Calu3 (cell line): ENCODE measurements at regions not wholly inside any gene's neighbourhood (a gene's known extent, or its start where the extent isn't known, plus 50 kb on each side); places are given as distances from the start of the nearest gene placed in this dataset.

ENCODE experiments used
- BruUV-seq: library from RNA; stranded (reverse); fragments of 400-500 nt; replicated peaks from 2 replicates; lab custom pipeline; 2021; lab: Mats Ljungman, UMichigan
- CTCF ChIA-PET: fragments of 300-600 bp; sonication (Branson Sonifier 250); formaldehyde crosslinking; loops from one replicate; lab custom pipeline; 2022; ENCODE audit warnings: antibody characterized with exemption; lab: Charles Lee
- DNase-seq: peaks from one replicate; pipeline ENCODE4 v3.0.0; 2022
- H3K27ac Mint-ChIP-seq: one replicate; pipeline ENCODE4 v1.8.0; 2022; ENCODE audit warnings: mixed read lengths; ENCODE audit not compliant: unreplicated experiment
- H3K27me3 Mint-ChIP-seq: one replicate; pipeline ENCODE4 v1.8.0; 2022; ENCODE audit warnings: mixed read lengths; ENCODE audit not compliant: unreplicated experiment
- H3K36me3 Mint-ChIP-seq: one replicate; pipeline ENCODE4 v1.8.0; 2022; ENCODE audit warnings: mild to moderate bottlenecking, moderate library complexity, mixed read lengths; ENCODE audit not compliant: insufficient read depth, unreplicated experiment
- H3K4me1 Mint-ChIP-seq: one replicate; pipeline ENCODE4 v1.8.0; 2022; ENCODE audit warnings: mild to moderate bottlenecking, low read depth, mixed read lengths; ENCODE audit not compliant: unreplicated experiment
- H3K4me3 Mint-ChIP-seq: one replicate; pipeline ENCODE4 v1.8.0; 2022; ENCODE audit warnings: mild to moderate bottlenecking, low read depth, moderate library complexity, mixed read lengths; ENCODE audit not compliant: unreplicated experiment
- H3K9me3 Mint-ChIP-seq: one replicate; pipeline ENCODE4 v1.8.0; 2022; ENCODE audit warnings: low read depth, mixed read lengths; ENCODE audit not compliant: unreplicated experiment
- CTCF ChIP-seq: fragments of 200-600 bp; IDR thresholded peaks from one replicate; pipeline ENCODE4 v1.8.0; 2022; ENCODE audit warnings: antibody characterized with exemption; ENCODE audit not compliant: unreplicated experiment
- intact Hi-C: fragments of 100-400 bp; cut with micrococcal nuclease; formaldehyde crosslinking; loops from one replicate; pipeline ENCODE4 v1.10.0; 2022; ENCODE audit not compliant: unreplicated experiment

- Mint-ChIP-seq H3K27me3 (peaks cover 44% of the 10 kb centered on the region), H3K9me3 (no peaks in the 10 kb centered on the region), H3K4me3 (no peak overlapping the region), H3K27ac (no peak overlapping the region), H3K4me1 (no peaks in the 10 kb centered on the region), H3K36me3 (no peaks in the 10 kb centered on the region)
- no TSS peak for BruUV-seq
- CTCF ChIA-PET = no interaction called here
- intact Hi-C loops = no loop called here
- no peak for TF ChIP-seq CTCF
- no peak for DNase-seq
These were observed 282.6 kb downstream of the IRF8 start for GRCh38 chr16:86181526-86181925.

- no peaks in the 10 kb centered on the region for H3K36me3 Mint-ChIP-seq
- CTCF ChIA-PET = interaction anchor here (0.6 kb wide), 1 partner anchor 25 kb away, joined by 7 read pairs; no protein-coding TSS in a partner anchor
- no peaks in the 10 kb centered on the region for H3K9me3 Mint-ChIP-seq
- no peak overlapping the region for H3K27ac Mint-ChIP-seq
- H3K4me1 Mint-ChIP-seq = no peaks in the 10 kb centered on the region
- BruUV-seq = no TSS peak
- TF ChIP-seq CTCF = no peak
- peaks cover 67% of the 10 kb centered on the region for H3K27me3 Mint-ChIP-seq
- DNase-seq = no peak
- no peak overlapping the region for H3K4me3 Mint-ChIP-seq
- intact Hi-C loops = no loop called here
These were observed 285.2 kb downstream of the IRF8 start for GRCh38 chr16:86184185-86184584.

- no peaks in the 10 kb centered on the region for H3K4me1 Mint-ChIP-seq
- BruUV-seq = no TSS peak
- intact Hi-C loops = no loop called here
- H3K27me3 Mint-ChIP-seq = peaks cover 76% of the 10 kb centered on the region
- CTCF ChIA-PET = no interaction called here
- no peaks in the 10 kb centered on the region for H3K9me3 Mint-ChIP-seq
- TF ChIP-seq CTCF = no peak
- H3K27ac Mint-ChIP-seq = no peak overlapping the region
- H3K4me3 Mint-ChIP-seq = no peak overlapping the region
- no peaks in the 10 kb centered on the region for H3K36me3 Mint-ChIP-seq
- no peak for DNase-seq
These were observed 286.1 kb downstream of the IRF8 start for GRCh38 chr16:86185089-86185488.

GRCh38 chr16:86186313-86186712 is 287.4 kb downstream of the IRF8 start:
- Mint-ChIP-seq H3K27me3 (peaks cover 88% of the 10 kb centered on the region), H3K4me3 (no peak overlapping the region), H3K9me3 (no peaks in the 10 kb centered on the region), H3K4me1 (no peaks in the 10 kb centered on the region), H3K36me3 (no peaks in the 10 kb centered on the region), H3K27ac (no peak overlapping the region)
- no peak for DNase-seq
- BruUV-seq = no TSS peak
- intact Hi-C loops = no loop called here
- no peak for TF ChIP-seq CTCF
- CTCF ChIA-PET = no interaction called here
